ENCODE measurements at regions not wholly inside any gene's neighbourhood (a gene's known extent, or its start where the extent isn't known, plus 50 kb on each side); places are given as distances from the start of the nearest gene placed in this dataset.
"Not testable (repeated sequence)": the region's sequence is repeated elsewhere in the genome, so short reads cannot be mapped to it uniquely, and the experiment has no call there.

GRCh38 chr7:70894799-70895198, 237.1 kb upstream of the GALNT17 start:
- dilution Hi-C loops (cut with MboI; ENCODE audit: extremely low pct_ligation_motif_present, low sequenced_read_pairs) = no loop called here
- ChIA-PET POLR2A (no interaction called here), CTCF (no interaction called here)
- Histone ChIP-seq H3K9me1 (replicated peaks; ENCODE audit: control insufficient read depth, extremely low read depth, insufficient read depth, low read length) (no peaks in the 10 kb centered on the region), H3K9ac (replicated peaks; ENCODE audit: extremely low read depth, insufficient read depth, low read length) (no peak overlapping the region), H3K36me3 (ENCODE audit: control insufficient read depth in 2 of 2, extremely low read depth in 1 of 2, insufficient read depth in 2 of 2, low read length in 2 of 2) (no peaks in the 10 kb centered on the region), H3K4me3 (replicated peaks in 1 of 3; ENCODE audit: insufficient read depth in 1 of 3, low read depth in 1 of 3, low read length in 3 of 3) (no peak overlapping the region), H3K9me3 (replicated peaks; ENCODE audit: control insufficient read depth, insufficient read depth, low read length) (peaks cover 2% of the 10 kb centered on the region), H3K4me1 (ENCODE audit: control insufficient read depth, extremely low read depth, insufficient read depth, low read length) (no peaks in the 10 kb centered on the region), H3K27ac (ENCODE audit: insufficient read depth, low read depth, low read length) (no peak overlapping the region), H3K79me2 (ENCODE audit: control insufficient read depth, insufficient read depth, low read length) (no peaks in the 10 kb centered on the region), H3K27me3 (ENCODE audit: control insufficient read depth in 2 of 2, insufficient read depth in 2 of 2, low read length in 2 of 2) (no peaks in the 10 kb centered on the region), H4K20me1 (replicated peaks; ENCODE audit: control insufficient read depth, extremely low read depth, insufficient read depth, low read length) (no peaks in the 10 kb centered on the region), H3K4me2 (ENCODE audit: insufficient read depth, low read length) (no peak overlapping the region), H2AFZ (ENCODE audit: low read depth, low read length) (no peak overlapping the region)
- FAIRE-seq (no peak), DNase-seq (ENCODE audit: low read depth, low spot score) (no peak)
- intact Hi-C loops (cut with micrococcal nuclease) = no loop called here
- no TSS peak for BruUV-seq (replicated peaks)
- no peak for TF ChIP-seq MYC (IDR thresholded peaks at IDR 0.05; ENCODE audit: low read depth, low read length)
- TF ChIP-seq, protein P1, sequence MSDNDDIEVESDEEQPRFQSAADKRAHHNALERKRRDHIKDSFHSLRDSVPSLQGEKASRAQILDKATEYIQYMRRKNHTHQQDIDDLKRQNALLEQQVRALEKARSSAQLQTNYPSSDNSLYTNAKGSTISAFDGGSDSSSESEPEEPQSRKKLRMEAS (IDR thresholded peaks at IDR 0.05; ENCODE audit: insufficient read depth, insufficient read length) = no peak
- TF ChIP-seq POLR2A (IDR thresholded peaks at IDR 0.05; ENCODE audit: low read depth, low read length) = no peak
- no peak for TF ChIP-seq POLR2AphosphoS5 (IDR thresholded peaks at IDR 0.05; ENCODE audit: insufficient read depth, low read depth, low read length)
- no peak for TF ChIP-seq FOS (IDR thresholded peaks at IDR 0.05; ENCODE audit: borderline replicate concordance, insufficient read depth, low read length)
- no peak for TF ChIP-seq GATA2 (IDR thresholded peaks at IDR 0.05; ENCODE audit: insufficient read depth, insufficient read length, low read depth, low read length)
- TF ChIP-seq EZH2 (IDR thresholded peaks at IDR 0.05; ENCODE audit: borderline replicate concordance, low read depth, low read length, severe bottlenecking) = no peak
- TF ChIP-seq JUN (IDR thresholded peaks at IDR 0.05; ENCODE audit: borderline replicate concordance, insufficient read depth, insufficient read length, low read depth) = no peak
- TF ChIP-seq, protein P2, sequence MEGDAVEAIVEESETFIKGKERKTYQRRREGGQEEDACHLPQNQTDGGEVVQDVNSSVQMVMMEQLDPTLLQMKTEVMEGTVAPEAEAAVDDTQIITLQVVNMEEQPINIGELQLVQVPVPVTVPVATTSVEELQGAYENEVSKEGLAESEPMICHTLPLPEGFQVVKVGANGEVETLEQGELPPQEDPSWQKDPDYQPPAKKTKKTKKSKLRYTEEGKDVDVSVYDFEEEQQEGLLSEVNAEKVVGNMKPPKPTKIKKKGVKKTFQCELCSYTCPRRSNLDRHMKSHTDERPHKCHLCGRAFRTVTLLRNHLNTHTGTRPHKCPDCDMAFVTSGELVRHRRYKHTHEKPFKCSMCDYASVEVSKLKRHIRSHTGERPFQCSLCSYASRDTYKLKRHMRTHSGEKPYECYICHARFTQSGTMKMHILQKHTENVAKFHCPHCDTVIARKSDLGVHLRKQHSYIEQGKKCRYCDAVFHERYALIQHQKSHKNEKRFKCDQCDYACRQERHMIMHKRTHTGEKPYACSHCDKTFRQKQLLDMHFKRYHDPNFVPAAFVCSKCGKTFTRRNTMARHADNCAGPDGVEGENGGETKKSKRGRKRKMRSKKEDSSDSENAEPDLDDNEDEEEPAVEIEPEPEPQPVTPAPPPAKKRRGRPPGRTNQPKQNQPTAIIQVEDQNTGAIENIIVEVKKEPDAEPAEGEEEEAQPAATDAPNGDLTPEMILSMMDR (IDR thresholded peaks at IDR 0.05; ENCODE audit: extremely low read depth in 1 of 2, insufficient read depth in 1 of 2, low read depth in 1 of 2, low read length in 2 of 2) = no peak

GRCh38 chr7:70895337-70896200, 236.4 kb upstream of the GALNT17 start:
- H3K79me2 ChIP-seq (ENCODE audit: control insufficient read depth, insufficient read depth, low read length); H3K4me3 ChIP-seq (replicated peaks in 1 of 3; ENCODE audit: insufficient read depth in 1 of 3, low read depth in 1 of 3, low read length in 3 of 3); H3K9ac ChIP-seq (replicated peaks; ENCODE audit: extremely low read depth, insufficient read depth, low read length); H3K27ac ChIP-seq (ENCODE audit: insufficient read depth, low read depth, low read length); H4K20me1 ChIP-seq (replicated peaks; ENCODE audit: control insufficient read depth, extremely low read depth, insufficient read depth, low read length); CTCF ChIA-PET; H3K27me3 ChIP-seq (ENCODE audit: control insufficient read depth in 2 of 2, insufficient read depth in 2 of 2, low read length in 2 of 2); H3K4me1 ChIP-seq (ENCODE audit: control insufficient read depth, extremely low read depth, insufficient read depth, low read length); H3K9me1 ChIP-seq (replicated peaks; ENCODE audit: control insufficient read depth, extremely low read depth, insufficient read depth, low read length); POLR2A ChIA-PET; H3K4me2 ChIP-seq (ENCODE audit: insufficient read depth, low read length); DNase-seq (ENCODE audit: low read depth, low spot score); H2AFZ ChIP-seq (ENCODE audit: low read depth, low read length); BruUV-seq (replicated peaks); dilution Hi-C loops (cut with MboI; ENCODE audit: extremely low pct_ligation_motif_present, low sequenced_read_pairs); intact Hi-C loops (cut with micrococcal nuclease); FAIRE-seq; H3K9me3 ChIP-seq (replicated peaks; ENCODE audit: control insufficient read depth, insufficient read depth, low read length); H3K36me3 ChIP-seq (ENCODE audit: control insufficient read depth in 2 of 2, extremely low read depth in 1 of 2, insufficient read depth in 2 of 2, low read length in 2 of 2): not testable (repeated sequence)
